GM19467 (cell line): ENCODE measurements at regions not wholly inside any gene's neighbourhood (a gene's known extent, or its start where the extent isn't known, plus 50 kb on each side); places are given as distances from the start of the nearest gene placed in this dataset.
"Not testable (repeated sequence)": the region's sequence is repeated elsewhere in the genome, so short reads cannot be mapped to it uniquely, and the experiment has no call there.

ENCODE experiments used
- ATAC-seq: cut with Tn5 transposase; IDR thresholded peaks from one replicate; pipeline ENCODE4 v1.9.1; 2021; ENCODE audit warnings: mild to moderate bottlenecking, moderate library complexity; ENCODE audit not compliant: unreplicated experiment

DNA sequence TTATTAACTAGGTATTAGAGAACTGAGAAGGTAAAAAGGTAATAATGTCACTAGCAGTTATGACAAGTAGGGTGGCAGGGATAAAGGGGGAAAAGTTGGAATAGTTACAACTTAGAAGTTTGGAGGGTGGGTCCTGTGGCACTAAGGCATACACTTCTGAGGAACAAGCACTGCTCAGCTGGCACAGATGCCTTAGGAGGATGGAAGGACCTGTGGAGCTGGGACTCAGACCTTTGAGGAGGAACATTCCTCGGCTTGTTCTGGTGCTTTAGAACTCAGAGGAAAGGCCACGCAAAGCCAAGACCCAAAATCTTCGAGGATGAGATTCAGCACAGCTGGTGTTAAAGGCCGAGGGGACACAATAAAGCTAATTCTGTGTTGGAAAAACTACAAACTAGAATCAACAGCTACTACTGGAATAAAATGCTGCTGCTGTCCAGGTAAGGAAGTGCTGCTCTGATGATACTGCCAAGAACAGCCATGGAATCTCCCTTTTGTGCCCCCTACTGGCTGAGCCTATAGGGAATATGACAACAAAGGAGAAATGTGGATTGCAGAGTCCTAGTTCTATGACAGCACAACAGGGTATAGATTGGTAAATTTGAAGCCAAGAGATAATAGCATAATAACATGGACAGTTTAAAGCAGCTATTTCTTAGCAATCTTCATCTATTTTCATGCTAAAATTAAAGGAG is 126.7 kb downstream of the SLC25A46 start:
- peak; percentile 65 for ATAC-seq

DNA sequence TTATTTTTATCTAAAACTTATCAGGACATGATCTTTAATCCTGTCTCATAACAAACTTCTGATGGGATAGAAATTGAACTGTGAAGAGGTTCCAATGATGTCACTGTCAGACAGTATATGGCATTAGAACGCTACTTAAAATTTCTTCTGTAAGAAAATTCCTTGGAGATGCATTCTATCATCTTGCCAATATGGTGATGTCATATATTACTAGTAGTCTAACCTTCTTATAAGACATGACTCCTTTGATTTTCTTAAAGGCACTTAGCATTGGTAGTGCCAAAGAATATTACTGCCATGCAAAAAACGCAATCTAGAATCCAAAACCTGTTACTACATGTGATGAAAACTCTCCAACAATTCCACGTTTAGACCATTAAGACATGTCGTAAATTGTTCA is 131.1 kb downstream of the SLC25A46 start:
- no peak for ATAC-seq

DNA sequence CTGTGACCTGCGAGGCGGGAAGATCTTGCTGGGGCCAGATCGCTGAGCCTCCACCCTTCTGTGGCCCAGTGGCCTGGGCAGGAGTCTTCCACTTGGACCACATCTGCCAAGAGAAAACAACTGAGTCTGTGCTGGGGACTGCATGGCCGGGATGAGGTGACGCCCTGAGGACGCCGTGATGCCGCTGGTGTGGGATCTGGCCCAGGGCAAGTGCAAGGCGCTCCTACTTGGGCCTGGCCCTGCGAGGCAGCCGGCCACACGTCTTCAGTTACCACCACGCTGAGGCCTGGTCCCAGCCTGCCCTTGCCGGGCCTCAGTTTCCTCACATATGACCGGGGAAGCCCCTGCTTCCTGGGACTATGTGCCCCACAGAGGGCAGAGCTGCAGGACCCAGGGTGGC is 133.4 kb downstream of the SLC25A46 start:
- ATAC-seq = no peak

DNA sequence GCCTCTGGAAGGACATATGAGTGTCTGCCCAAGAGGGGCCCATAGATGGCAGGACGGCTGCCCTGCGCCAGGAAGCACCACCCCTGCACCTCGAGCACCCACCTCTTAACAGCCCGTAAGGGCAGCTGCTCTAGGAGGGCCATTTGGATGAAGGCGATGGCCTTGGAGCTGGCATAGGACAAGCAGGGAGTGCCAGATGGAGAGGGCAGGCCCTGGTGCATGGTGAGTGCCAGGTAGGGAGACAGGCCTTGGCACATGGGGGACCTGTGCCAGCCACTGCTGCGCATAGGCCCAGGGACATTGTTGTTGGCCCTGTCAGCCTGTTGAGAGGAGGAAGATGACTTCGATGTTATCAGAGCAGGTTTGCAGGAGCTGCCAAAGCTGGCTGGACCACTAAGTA is 134.2 kb downstream of the SLC25A46 start:
- no peak for ATAC-seq

DNA sequence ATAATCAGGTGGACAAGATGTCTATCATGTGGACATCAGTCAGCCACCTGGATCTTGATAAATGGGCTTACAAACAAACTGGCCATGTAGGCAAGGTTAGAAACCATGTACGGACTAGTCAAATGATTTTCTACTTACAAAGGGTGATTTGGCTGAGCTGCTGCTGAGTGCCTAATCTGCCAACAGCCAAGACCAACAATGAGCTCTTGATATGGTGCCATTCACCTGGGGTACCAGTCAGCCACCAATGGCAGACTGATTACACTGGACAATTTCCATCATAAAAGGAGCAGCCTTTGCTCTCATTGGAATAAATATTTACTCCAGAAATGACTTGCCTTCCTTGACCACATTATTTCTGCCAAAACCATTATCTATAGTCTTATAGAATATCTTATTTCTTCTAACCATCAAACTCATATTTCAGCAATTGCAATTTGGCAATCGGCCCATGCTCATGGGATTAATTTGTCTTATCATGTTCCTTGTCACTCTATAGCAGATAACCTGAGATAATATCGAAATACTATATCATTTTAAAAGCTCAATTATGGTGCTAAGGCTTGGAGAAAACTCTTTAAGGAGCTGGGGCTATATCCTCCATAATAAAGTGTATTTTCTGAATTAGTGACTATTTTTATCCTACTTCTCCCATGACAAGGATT is 135.1 kb downstream of the SLC25A46 start:
- no peak for ATAC-seq

DNA sequence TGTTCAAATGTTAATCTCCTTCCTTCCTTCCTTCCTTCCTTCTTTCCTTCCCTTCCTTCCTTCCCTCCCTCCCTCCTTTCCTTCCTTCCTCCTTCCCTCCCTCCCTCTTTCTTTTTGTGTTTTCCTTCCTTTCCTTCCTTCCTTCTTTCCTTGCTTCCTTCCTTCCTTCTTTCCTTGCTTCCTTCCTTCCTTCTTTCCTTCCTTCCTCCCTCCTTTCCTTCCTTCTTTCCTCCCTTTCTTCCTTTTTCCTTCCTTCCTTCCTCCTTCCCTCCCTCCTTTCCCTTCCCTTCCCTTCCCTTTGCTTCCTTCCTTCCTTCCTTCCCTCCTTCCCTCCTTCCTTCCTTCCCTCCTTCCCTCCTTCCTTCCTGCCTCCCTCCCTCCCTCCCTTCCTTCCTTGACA is 136.3 kb downstream of the SLC25A46 start:
- not testable (repeated sequence) for ATAC-seq

DNA sequence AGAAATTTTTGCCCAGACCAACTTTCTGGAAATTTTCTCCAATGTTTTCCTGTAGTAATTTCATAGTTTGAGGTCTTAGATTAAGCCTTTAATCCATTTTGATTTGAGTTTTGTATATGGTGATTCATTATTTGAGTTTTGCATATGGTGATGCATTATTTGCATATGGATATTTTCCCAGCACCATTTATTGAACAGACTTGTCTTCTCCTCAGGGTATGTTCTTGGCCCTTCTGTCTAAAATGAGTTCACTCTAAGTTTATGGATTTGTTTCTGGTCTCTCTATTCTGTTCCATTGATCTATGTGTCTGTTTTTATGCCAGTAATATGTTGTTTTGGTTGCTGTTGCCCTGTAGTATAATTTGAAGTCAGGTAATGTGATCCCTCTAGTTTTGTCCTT is 139.3 kb downstream of the SLC25A46 start:
- no peak for ATAC-seq

DNA sequence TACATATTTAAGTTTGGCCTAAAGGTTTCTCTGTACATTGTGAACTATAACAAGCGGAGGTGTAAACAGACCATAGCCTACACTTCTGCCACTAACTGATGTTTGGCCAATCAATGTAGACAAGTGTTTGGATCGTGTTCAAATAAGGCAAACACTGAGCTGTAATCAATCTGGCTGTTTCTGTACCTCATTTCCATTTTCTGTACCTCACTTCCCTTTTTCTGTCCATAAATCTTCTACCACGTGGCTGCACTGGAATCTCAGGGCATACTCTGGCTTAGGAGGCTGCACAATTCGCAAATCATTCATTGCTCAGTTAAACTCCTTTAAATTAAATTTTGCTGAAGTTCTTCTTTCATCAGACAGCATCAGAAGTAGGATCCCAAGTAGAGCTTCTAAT is 140.9 kb downstream of the SLC25A46 start:
- ATAC-seq = no peak

DNA sequence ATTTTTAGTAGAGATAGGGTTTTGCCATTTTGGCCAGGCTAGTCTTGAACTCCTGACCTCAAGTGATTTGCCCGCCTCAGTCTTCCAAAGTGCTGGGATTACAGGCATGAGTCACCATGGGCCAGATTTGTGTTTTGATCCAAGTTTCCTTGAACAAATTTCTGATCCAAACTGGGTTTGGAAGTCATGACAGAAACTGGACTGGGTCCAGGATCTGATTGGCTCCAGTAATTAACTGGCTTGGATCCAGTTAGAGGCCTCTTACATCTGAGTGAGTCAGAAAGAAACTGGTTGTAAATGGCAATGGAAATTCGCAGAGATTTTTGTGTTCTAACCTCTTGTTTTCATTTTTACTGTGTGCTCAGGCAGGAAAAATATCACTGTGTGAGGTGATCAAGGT is 141.6 kb downstream of the SLC25A46 start:
- no peak for ATAC-seq

DNA sequence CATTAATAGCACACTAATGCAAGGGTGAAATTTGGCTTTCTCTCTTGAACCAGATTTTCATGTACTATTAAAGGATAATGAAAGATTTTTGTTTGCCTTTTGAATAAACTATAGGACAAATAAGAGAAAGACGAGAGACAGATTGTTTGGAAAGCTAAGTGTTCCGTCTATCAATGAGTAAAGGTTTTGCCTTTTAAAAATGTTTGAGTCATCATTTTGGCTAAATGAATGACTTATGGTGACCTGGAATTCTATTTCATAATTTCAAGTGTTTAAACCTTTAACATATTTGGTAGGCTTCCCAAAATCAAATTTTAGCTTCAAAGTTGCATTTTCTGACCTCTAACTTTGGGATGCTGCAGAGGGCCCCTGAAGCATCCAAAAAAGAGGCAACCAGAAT is 145.2 kb downstream of the SLC25A46 start:
- no peak for ATAC-seq

DNA sequence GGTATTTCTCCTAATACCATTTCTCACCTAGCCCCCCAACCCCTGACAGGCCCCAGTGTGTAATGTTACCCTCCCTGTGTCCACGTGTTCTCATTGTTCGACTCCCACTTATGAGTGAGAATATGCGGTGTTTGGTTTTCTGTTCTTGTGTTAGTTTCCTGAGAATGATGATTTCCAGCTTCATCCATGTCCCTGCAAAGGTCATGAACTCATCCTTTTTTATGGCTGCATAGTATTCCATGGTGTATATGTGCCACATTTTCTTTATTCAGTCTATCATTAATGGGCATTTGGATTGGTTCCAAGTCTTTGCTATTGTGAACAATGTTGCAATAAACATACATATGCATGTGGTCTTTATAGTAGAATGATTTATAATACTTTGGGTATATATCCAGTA is 148.4 kb downstream of the SLC25A46 start:
- ATAC-seq = not testable (repeated sequence)

DNA sequence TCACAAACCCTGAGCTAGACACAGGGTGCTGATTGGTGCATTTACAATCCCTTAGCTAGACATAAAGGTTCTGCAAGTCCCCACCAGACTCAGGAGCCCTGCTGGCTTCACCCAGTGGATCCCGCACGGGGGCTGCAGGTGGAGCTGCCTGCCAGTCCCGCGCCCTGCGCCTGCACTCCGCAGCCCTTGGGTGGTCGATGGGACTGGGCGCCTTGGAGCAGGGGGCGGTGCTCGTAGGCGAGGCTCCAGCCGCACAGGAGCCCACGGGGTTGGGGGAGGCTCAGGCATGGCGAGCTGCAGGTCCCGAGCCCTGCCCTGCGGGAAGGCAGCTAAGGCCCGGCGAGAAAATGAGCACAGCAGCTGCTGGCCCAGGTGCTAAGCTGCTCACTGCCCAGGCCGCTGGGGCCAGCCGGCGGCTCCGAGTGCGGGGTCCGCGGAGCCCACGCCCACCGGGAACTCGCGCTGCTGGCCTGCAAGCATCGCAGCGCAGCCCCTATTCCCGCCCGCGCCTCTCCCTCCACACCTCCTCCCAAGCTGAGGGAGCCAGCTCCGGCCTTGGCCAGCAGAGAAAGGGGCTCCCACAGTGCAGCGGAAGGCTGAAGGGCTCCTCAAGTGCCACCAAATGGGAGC is 155.2 kb downstream of the SLC25A46 start:
- ATAC-seq = not testable (repeated sequence)

DNA sequence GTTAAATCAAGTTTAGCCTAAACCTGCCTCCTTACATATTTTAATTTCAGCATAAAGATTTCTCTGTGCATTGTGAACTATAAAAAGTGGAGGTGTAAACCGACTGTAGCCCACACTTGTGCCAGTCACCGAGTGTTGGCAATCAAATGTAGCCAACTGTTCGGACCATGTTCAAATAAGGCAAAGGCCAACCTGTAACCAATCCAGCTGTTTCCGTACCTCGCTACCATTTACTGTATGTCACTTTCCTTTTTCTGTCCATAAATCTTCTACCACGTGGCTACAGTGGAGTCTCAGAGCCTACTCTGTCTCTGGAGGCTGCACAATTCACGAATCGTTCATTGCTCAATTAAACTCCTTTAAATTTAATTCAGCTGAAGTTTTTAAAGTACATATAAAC is 156.0 kb downstream of the SLC25A46 start:
- ATAC-seq = no peak

DNA sequence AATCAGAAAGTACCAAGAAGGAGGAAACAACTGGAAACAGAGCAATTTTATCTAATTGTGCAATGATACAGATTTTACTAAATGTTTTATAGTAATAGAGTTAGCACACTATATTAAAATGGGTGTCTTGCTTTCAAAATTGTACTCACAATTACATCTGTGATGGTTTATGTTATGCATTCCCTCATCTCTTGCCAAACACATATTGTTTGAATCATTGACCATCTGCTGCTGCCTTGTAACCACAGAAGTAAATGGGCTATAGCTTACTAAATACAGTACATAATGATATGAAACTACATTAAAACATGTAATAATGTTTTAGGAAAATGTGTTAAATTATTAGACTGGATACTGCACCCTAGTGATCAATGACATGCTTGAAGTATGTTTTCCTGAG is 158.1 kb downstream of the SLC25A46 start:
- no peak for ATAC-seq

DNA sequence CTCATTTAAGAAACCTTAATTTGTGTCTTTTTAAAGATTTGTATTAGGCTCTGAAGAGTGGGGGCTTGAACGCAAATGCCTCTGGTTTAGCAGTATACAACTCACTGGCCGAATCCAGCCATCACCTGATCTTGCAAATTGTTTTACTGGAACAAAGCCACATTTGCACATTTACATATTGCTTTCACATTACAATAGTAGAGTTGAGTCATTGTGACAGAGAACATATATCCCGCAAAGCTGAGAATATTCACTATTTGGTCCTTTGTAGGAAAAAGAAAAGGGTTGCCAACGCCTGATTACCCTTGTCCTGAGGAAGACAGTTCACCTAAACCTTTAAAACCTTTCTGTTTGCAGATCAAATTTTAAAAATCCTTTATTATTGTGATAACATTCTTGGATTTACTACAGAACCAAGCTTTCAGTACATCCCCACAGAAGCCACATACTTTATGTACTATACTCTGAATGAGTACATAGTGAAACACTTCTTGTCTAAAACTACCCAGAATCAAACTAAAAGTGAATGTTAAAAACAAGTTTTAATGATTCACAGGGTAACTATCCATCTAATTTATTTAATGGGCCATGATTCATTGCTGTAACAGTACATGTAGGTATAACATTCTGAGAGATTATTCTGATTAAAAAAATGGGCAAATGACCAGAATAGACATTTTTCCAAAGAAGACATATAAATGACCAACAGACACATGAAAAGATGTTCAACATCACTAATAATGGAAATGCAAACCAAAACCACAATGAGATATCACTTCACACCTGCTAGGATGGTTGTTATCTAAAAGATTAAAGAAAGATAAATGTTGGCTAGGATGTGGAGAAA is 161.0 kb downstream of the SLC25A46 start:
- ATAC-seq = peak; percentile 67

DNA sequence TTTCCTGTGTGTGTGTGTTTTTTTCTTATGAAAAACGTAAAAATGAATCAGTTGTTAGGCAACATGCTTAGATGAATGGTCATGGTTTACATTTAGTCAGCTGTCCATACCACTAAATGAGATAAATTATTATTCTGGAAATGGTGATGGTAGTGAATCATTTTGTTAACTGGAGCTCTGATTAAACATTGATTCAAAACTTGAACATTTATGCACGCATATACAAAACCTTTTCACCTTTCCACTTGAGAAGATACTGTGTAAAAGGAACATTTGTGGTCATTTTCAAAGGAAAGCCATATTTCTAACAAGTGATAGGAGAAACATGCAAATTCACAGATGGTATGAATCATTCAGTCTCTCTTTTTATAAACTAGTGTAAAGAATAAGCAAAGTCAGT is 162.0 kb downstream of the SLC25A46 start:
- no peak for ATAC-seq

DNA sequence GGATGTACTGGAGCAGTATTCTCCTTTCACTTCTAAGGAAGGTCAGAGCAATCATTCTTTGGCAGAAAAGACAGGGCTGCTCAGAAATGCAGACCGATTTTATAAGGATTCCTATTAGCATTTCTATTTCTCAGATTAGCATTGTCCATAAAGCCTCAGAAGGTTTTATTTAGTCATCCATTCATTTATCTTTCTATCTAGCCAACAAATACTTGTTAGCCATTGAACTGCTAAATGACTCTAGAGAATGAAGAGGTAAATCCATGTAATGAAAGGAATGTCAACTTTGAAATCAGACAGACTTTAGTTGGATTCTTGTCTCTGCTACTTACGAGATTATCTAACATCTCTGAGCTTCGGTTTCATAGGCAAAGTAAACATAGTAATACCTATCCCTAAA is 165.2 kb downstream of the SLC25A46 start:
- no peak for ATAC-seq

DNA sequence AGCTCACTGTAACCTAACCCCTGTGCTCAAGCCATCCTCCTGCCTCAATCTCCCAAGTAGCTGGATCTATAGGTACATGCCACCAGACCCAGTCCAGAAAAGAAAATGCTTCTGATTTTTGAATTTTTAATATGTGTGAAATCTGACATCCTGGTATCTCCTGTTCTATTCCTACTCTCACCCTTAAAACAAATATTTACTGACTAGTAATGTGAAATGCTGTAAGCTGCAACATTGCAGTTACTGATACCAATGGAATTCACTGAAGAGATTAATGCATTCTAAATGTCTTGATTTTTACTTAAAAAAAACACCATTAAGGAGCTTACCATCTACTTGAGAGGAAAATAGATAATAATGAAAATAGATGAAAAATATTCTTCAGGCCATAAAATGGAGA is 162.7 kb upstream of the TSLP start:
- ATAC-seq = no peak

DNA sequence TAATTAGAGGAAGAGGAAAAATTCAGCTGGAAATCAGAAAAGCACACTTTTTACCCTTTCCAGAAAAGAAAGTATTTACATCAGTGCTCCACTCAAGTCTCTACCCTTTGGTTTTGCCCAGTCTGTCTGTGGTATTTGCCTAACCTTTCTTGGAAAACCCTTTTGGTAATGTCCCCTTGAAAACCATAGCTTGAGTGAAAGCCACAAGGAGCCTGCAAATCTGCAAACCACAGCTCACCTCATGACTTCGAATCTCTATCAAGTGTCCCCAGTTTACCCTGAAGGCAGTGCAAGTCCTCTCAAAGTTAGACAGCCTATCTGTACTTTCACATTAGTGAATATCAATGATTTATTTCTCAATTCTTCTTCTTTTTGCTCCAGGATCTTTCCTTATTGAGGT is 162.1 kb upstream of the TSLP start:
- no peak for ATAC-seq

DNA sequence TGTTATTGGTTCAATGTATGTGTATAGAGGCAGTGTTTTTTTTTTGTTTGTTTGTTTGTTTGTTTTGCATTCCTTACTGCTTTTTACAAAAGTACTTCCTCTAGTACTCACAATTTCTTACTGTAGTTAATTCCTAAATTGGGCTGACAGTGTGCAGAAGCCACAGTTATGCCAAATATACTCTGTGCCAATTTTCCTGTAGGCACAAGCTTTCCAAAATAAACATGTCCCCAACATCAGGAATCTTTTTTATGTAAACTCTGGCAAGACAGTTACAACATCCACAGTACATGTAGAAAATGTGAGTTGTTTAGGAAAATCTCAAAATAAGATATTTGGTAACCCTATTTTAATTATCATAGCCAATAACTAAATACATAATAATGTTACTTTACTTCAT is 161.6 kb upstream of the TSLP start:
- no peak for ATAC-seq

DNA sequence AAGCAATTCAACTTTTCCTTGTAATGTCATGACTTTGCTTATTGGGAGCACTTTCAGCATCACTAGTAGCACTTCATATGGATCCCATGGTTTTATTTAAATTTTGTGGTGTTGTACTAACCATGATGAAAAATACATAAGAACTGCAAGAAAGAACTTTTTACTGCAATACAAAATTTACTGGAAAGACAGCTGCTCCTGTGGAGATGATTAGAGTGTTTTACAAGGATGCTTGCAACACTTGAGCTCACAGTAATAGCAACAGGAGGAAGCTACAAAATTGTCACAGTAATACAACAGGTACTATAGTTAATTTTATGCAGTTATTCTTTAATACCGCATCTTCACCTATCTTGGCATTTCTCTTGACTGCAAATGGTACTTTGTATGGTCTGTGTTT is 158.3 kb upstream of the TSLP start:
- no peak for ATAC-seq
